ENCODE measurements at regions not wholly inside any gene's neighbourhood (a gene's known extent, or its start where the extent isn't known, plus 50 kb on each side); places are given as distances from the start of the nearest gene placed in this dataset.

- H3K4me3 ChIP-seq (ENCODE audit: low read depth, low read length): no peak overlapping the region
- TF ChIP-seq MAX (IDR thresholded peaks at IDR 0.05; ENCODE audit: low read depth, low read length): no peak
- no peak for TF ChIP-seq MYC (IDR thresholded peaks at IDR 0.05; ENCODE audit: low read depth, low read length)
- TF ChIP-seq, protein P1, sequence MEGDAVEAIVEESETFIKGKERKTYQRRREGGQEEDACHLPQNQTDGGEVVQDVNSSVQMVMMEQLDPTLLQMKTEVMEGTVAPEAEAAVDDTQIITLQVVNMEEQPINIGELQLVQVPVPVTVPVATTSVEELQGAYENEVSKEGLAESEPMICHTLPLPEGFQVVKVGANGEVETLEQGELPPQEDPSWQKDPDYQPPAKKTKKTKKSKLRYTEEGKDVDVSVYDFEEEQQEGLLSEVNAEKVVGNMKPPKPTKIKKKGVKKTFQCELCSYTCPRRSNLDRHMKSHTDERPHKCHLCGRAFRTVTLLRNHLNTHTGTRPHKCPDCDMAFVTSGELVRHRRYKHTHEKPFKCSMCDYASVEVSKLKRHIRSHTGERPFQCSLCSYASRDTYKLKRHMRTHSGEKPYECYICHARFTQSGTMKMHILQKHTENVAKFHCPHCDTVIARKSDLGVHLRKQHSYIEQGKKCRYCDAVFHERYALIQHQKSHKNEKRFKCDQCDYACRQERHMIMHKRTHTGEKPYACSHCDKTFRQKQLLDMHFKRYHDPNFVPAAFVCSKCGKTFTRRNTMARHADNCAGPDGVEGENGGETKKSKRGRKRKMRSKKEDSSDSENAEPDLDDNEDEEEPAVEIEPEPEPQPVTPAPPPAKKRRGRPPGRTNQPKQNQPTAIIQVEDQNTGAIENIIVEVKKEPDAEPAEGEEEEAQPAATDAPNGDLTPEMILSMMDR (IDR thresholded peaks at IDR 0.05; ENCODE audit: low read depth, low read length): no peak
- no peak for TF ChIP-seq POLR2A (IDR thresholded peaks at IDR 0.05; ENCODE audit: extremely low read depth, insufficient read length)
- DNase-seq (ENCODE audit: low read depth): no peak
These were observed 118.1 kb upstream of the TLR3 start for GRCh38 chr4:185950891-185951290.

- TF ChIP-seq MAX (IDR thresholded peaks at IDR 0.05; ENCODE audit: low read depth, low read length) (no peak), MYC (IDR thresholded peaks at IDR 0.05; ENCODE audit: low read depth, low read length) (no peak), POLR2A (IDR thresholded peaks at IDR 0.05; ENCODE audit: extremely low read depth, insufficient read length) (no peak)
- TF ChIP-seq, protein P1 (IDR thresholded peaks at IDR 0.05; ENCODE audit: low read depth, low read length): no peak
- no peak overlapping the region for H3K4me3 ChIP-seq (ENCODE audit: low read depth, low read length)
- no peak for DNase-seq (ENCODE audit: low read depth)
These were observed 113.7 kb upstream of the TLR3 start for GRCh38 chr4:185955151-185955770.

- DNase-seq (ENCODE audit: low read depth): no peak
- no peak overlapping the region for H3K4me3 ChIP-seq (ENCODE audit: low read depth, low read length)
- TF ChIP-seq MAX (IDR thresholded peaks at IDR 0.05; ENCODE audit: low read depth, low read length) (no peak), MYC (IDR thresholded peaks at IDR 0.05; ENCODE audit: low read depth, low read length) (no peak), POLR2A (IDR thresholded peaks at IDR 0.05; ENCODE audit: extremely low read depth, insufficient read length) (no peak)
- TF ChIP-seq, protein P1 (IDR thresholded peaks at IDR 0.05; ENCODE audit: low read depth, low read length): no peak
These were observed 113.0 kb upstream of the TLR3 start for GRCh38 chr4:185955826-185956543.

- no peak for TF ChIP-seq POLR2A (IDR thresholded peaks at IDR 0.05; ENCODE audit: extremely low read depth, insufficient read length)
- TF ChIP-seq, protein P1 (IDR thresholded peaks at IDR 0.05; ENCODE audit: low read depth, low read length): no peak
- TF ChIP-seq MAX (IDR thresholded peaks at IDR 0.05; ENCODE audit: low read depth, low read length): no peak
- no peak for TF ChIP-seq MYC (IDR thresholded peaks at IDR 0.05; ENCODE audit: low read depth, low read length)
- no peak overlapping the region for H3K4me3 ChIP-seq (ENCODE audit: low read depth, low read length)
- DNase-seq (ENCODE audit: low read depth): no peak
These were observed 112.4 kb upstream of the TLR3 start for GRCh38 chr4:185956544-185956940.

GRCh38 chr4:185958094-185958747 is 110.7 kb upstream of the TLR3 start:
- H3K4me3 ChIP-seq (ENCODE audit: low read depth, low read length): no peak overlapping the region
- TF ChIP-seq, protein P1 (IDR thresholded peaks at IDR 0.05; ENCODE audit: low read depth, low read length): no peak
- no peak for TF ChIP-seq MAX (IDR thresholded peaks at IDR 0.05; ENCODE audit: low read depth, low read length)
- TF ChIP-seq POLR2A (IDR thresholded peaks at IDR 0.05; ENCODE audit: extremely low read depth, insufficient read length): no peak
- no peak for TF ChIP-seq MYC (IDR thresholded peaks at IDR 0.05; ENCODE audit: low read depth, low read length)
- DNase-seq (ENCODE audit: low read depth): no peak

Data from NB4 (cell line).